ENCODE measurements at regions not wholly inside any gene's neighbourhood (a gene's known extent, or its start where the extent isn't known, plus 50 kb on each side); places are given as distances from the start of the nearest gene placed in this dataset.

- no peak for DNase-seq
- Mint-ChIP-seq H3K4me3 (ENCODE audit: unreplicated experiment) (no peak overlapping the region), H3K27me3 (ENCODE audit: unreplicated experiment) (peaks cover 4% of the 10 kb centered on the region), H3K36me3 (ENCODE audit: unreplicated experiment) (peaks cover 4% of the 10 kb centered on the region), H3K27ac (ENCODE audit: unreplicated experiment) (no peak overlapping the region), H3K9me3 (ENCODE audit: unreplicated experiment) (peaks cover 2% of the 10 kb centered on the region), H3K4me1 (ENCODE audit: low read depth, unreplicated experiment) (peaks cover 16% of the 10 kb centered on the region)
- no peak for TF ChIP-seq CTCF (IDR thresholded peaks at IDR 0.05; ENCODE audit: partially characterized antibody, unreplicated experiment)
These were observed 397.8 kb downstream of the TLE4 start for GRCh38 chr9:79969393-79970145.

- Mint-ChIP-seq H3K4me3 (ENCODE audit: unreplicated experiment) (no peak overlapping the region), H3K36me3 (ENCODE audit: unreplicated experiment) (peaks cover 4% of the 10 kb centered on the region), H3K9me3 (ENCODE audit: unreplicated experiment) (peaks cover 2% of the 10 kb centered on the region), H3K27me3 (ENCODE audit: unreplicated experiment) (peaks cover 4% of the 10 kb centered on the region), H3K27ac (ENCODE audit: unreplicated experiment) (peak overlapping the region; percentile 24), H3K4me1 (ENCODE audit: low read depth, unreplicated experiment) (peaks cover 13% of the 10 kb centered on the region)
- no peak for TF ChIP-seq CTCF (IDR thresholded peaks at IDR 0.05; ENCODE audit: partially characterized antibody, unreplicated experiment)
- no peak for DNase-seq
These were observed 396.8 kb downstream of the TLE4 start for GRCh38 chr9:79968533-79968932.

- DNase-seq = no peak
- TF ChIP-seq CTCF (IDR thresholded peaks at IDR 0.05; ENCODE audit: partially characterized antibody, unreplicated experiment) = no peak
- no peak overlapping the region for H3K4me3 Mint-ChIP-seq (ENCODE audit: unreplicated experiment)
- H3K27ac Mint-ChIP-seq (ENCODE audit: unreplicated experiment) = no peak overlapping the region
- no peaks in the 10 kb centered on the region for H3K9me3 Mint-ChIP-seq (ENCODE audit: unreplicated experiment)
- H3K4me1 Mint-ChIP-seq (ENCODE audit: low read depth, unreplicated experiment) = no peaks in the 10 kb centered on the region
- H3K36me3 Mint-ChIP-seq (ENCODE audit: unreplicated experiment) = no peaks in the 10 kb centered on the region
- no peaks in the 10 kb centered on the region for H3K27me3 Mint-ChIP-seq (ENCODE audit: unreplicated experiment)
These were observed 391.1 kb downstream of the TLE4 start for GRCh38 chr9:79962836-79963235.

- H3K9me3 Mint-ChIP-seq (ENCODE audit: unreplicated experiment) = no peaks in the 10 kb centered on the region
- no peak for DNase-seq
- no peaks in the 10 kb centered on the region for H3K27me3 Mint-ChIP-seq (ENCODE audit: unreplicated experiment)
These were observed 390.4 kb downstream of the TLE4 start for GRCh38 chr9:79962150-79962549.

More at GRCh38 chr9:79962150-79962549, 390.4 kb downstream of the TLE4 start:
- TF ChIP-seq CTCF (IDR thresholded peaks at IDR 0.05; ENCODE audit: partially characterized antibody, unreplicated experiment) = no peak
- Mint-ChIP-seq H3K4me1 (ENCODE audit: low read depth, unreplicated experiment) (no peaks in the 10 kb centered on the region), H3K4me3 (ENCODE audit: unreplicated experiment) (no peak overlapping the region), H3K27ac (ENCODE audit: unreplicated experiment) (no peak overlapping the region), H3K36me3 (ENCODE audit: unreplicated experiment) (no peaks in the 10 kb centered on the region)
